Effector CD4-positive, alpha-beta T cell (primary cell): ENCODE measurements at regions not wholly inside any gene's neighbourhood (a gene's known extent, or its start where the extent isn't known, plus 50 kb on each side); places are given as distances from the start of the nearest gene placed in this dataset.
"Not testable (repeated sequence)": the region's sequence is repeated elsewhere in the genome, so short reads cannot be mapped to it uniquely, and the experiment has no call there.

ENCODE experiments used
- DNase-seq: peaks from one replicate; pipeline ENCODE4 v3.0.0-alpha.2; 2020

DNA sequence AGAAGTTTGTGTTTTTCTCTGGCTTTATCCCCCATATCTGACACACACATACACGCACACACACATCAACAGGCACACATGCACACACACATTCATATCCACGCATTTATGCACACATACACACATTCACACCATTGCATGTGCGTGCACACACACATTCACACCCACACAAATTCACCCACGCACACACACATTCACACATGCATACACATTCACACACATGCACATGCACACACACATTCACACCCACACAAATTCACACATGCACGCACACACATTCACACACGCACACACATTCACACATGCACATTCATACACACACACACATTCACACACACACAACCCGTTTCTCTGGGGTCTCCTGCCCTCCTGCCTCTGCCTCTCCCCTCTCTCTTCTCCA is 264.2 kb downstream of the BCL11B start:
- no peak for DNase-seq

- DNase-seq: no peak
Observed at GRCh38 chr14:99009871-99010270, 262.1 kb downstream of the BCL11B start.

- DNase-seq: no peak
Observed at GRCh38 chr14:99011385-99011784, 260.6 kb downstream of the BCL11B start.

DNA sequence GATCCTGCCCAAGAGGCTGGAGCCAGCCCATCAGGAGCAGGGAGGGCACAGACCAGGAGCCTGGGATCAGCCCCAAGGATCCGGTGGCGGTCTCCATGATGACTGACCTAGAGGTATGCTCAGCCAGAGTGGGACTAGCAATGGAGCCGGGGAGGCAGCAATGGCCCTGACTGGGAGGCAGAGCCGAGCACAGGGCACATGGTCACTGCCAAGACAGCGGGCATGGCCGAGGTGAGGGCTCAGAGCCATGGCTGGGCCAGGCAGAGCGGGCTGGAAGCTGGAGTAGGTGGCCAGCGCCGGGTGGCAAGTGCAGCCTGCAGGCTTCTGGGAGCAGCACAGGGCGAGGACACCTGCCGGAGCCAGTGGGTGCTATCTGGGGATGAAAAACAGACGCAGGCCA is 259.3 kb downstream of the BCL11B start:
- DNase-seq: no peak

DNA sequence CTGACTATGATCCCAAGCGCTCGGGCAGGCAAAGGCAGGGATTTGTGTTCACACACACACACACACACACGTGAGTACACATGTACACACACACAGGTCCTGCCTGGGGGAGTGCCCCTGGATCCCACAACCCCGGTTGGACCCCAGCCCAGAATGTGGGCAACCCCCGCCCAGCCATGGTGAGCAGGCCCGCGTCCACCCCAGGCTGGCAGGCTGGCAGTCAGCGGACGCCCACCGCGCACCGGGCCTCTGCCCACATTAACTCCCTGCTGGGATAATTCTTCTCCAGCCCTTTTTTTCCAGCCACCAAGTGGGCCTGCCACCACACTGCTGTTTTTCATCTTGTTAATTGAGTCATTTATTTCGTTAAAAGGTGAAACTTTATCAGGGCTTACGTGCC is 256.2 kb downstream of the BCL11B start:
- no peak for DNase-seq

GRCh38 chr14:99023371-99023770 is 248.6 kb downstream of the BCL11B start:
- no peak for DNase-seq

GRCh38 chr14:99024926-99025325 is 247.1 kb downstream of the BCL11B start:
- DNase-seq: no peak

GRCh38 chr14:99025418-99025817 is 246.6 kb downstream of the BCL11B start:
- no peak for DNase-seq

GRCh38 chr14:99026471-99026870 is 245.5 kb downstream of the BCL11B start:
- no peak for DNase-seq

GRCh38 chr14:99028041-99028440 is 244.0 kb downstream of the BCL11B start:
- DNase-seq: no peak

- DNase-seq: no peak
Observed at GRCh38 chr14:99028521-99028920, 243.5 kb downstream of the BCL11B start.

DNA sequence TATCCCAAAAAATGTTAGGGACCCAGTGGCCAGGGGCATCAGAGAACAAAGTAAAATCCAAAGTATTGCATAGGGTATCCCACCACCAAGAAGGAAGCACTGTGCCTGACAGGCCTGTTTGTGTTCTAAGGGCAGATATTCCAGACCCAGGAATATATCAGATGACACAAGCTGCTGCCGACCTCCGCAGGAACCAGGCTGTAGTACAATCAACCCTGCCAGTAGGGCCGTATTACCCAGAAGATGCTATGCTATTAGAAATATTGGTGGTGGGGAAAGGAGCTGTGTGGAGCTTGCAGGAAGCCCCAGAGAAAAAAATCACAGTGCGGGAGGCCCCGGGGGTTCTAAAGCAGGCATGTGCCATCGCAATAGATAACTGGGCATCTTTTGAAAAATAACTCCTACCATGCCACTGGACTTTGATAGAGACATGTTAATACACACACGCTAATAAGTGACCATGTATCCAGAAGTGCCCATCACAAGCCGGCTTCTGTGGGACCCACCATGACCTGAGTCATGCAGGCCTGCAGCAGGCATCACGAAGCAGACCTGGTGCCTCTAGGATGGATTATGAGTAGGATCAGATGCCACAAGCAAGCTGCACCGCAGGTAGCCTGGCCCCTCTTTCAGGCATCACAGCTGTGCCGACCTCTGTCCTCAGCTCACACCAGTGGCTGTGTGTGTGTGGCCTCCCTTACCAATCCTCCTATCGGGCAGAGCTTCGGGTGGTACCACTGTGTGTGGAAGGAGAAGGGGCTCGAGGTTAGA is 242.7 kb downstream of the BCL11B start:
- DNase-seq: no peak

DNA sequence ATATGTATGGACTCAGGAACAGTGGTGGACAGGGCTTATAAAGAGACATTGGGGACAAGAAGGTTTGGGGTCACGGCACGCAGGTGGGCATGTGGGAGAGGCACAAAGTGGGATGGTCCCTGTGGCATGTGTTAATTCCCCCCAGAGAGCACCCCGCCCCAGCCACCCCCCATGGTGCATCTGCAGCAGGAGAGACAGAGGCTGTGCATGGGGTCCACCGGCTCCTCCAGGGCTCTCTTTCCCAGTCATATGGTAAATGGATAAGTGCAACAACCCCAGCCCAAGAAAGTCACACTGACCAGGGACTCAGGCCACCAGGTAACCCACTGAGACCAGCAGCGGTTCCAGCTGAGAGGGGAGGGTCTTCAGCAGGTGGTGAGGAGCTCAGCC is 242.1 kb downstream of the BCL11B start:
- no peak for DNase-seq

DNA sequence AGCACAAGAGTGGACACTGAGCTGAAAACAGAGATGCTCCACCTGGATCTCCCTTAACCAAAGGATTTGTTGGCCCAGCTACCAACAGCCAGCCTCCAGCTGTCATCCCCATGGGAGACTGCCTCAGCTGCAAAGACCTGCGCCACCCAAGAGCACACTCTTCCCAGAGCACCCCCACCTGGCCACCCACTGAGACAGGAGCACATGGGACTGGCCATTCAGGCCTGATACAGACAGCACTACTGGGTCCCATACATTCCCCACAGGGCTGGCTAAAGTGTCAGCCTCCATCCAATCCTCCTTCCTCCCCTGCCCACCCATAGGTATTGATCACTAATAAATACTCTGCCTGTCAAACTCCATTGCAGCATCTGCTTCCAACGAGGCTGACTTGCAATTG is 241.5 kb downstream of the BCL11B start:
- no peak for DNase-seq

DNA sequence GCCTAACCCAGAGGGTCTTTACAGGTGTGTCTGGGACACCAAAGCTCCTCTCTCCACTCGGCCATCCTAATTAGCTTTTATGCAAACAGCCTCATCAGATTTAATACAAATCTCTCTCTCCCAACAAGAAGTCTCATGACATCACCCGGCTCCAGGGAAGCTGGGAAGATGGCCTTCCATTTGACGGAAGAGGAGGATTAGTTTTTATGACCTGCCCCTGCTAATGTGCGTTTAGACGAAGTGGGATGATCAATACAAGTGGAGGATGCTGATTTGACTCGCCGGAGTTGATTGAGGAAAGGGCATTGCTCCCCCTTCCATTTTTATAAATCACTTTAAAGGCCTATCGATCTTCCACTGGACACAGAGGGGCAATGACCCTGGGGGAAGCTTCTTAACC is 239.2 kb downstream of the BCL11B start:
- no peak for DNase-seq

GRCh38 chr14:99033951-99034350 is 238.0 kb downstream of the BCL11B start:
- no peak for DNase-seq

DNA sequence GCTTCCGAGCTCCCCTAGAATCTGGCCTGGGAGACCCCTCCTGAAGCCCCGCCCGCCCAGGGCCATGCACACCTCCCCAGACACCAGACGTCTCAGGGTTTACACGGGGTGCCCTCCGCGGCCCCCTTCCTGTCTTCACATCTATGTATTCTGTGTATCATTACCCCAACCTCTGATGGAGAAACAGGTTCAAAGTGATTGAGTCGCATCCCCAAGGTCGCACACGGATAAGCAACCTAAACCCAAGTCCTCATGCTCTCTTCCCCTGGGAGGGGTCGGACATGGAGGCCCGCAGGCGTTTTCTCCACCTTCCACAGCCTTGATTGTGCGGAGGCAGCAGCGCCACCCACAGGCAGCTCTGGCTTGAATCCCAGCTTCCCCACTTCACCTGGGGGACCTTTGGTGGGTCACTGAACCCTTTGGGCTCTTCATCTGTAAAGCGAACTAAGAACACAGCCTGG is 237.3 kb downstream of the BCL11B start:
- no peak for DNase-seq

DNA sequence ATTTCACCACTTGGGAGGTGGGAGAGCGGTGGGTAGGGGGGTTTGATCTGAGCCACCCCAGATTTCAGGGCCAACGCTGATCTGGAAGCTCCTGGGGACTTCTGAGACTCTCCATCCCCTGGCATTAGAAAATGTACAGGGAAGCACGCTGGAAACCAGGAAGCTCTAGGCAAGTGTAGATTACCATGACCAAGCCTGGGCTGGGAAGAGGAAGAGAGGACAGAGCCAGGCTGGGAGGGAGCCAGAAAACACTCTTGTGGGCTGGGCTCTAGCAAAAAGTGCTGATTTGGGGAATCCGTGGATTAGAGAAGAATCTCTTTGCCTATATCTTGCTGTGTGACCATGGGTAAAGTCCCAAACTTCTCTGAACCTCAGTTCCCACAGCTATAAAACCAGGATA is 236.7 kb downstream of the BCL11B start:
- DNase-seq: no peak

- DNase-seq: no peak
Observed at GRCh38 chr14:99035712-99036610, 236.0 kb downstream of the BCL11B start.

- no peak for DNase-seq
Observed at GRCh38 chr14:99036611-99037293, 235.2 kb downstream of the BCL11B start.

- not testable (repeated sequence) for DNase-seq
Observed at GRCh38 chr14:99037326-99037725, 234.7 kb downstream of the BCL11B start.

- DNase-seq: no peak
Observed at GRCh38 chr14:99037777-99038430, 234.1 kb downstream of the BCL11B start.

DNA sequence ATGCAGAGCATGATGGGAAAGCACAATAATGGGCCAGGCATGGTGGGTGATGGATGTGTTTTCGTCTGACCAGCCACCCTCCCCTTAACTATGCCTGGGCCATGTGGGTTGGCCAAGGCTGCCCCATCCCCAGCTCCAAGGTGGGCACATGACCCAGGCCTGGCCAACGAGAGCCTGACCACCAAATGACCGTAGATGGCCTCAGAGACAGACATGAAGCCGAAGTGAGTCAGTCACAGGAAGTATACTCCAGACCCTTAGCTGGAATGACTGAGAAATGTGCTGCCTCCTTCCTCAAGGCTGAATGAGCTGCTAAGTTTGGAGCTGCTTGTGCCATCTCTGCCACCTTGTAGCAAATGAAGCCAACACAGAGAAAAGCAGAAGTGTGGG is 233.6 kb downstream of the BCL11B start:
- no peak for DNase-seq
